Suprapubic skin (tissue), 4 donors: ENCODE measurements at regions not wholly inside any gene's neighbourhood (a gene's known extent, or its start where the extent isn't known, plus 50 kb on each side); places are given as distances from the start of the nearest gene placed in this dataset.

Source experiments
- DNase-seq, 2 donors: peaks; one replicate each; pipeline ENCODE4 v3.0.0-alpha.2; 2019; ENCODE audit warnings: low spot score in 2 of 2
- H3K27ac ChIP-seq: fragments of 200-600 bp; sonication (generic); one replicate; pipeline ENCODE4 v1.5.1; 2019
- H3K27me3 ChIP-seq: fragments of 200-600 bp; sonication (generic); one replicate; pipeline ENCODE4 v1.5.1; 2019
- H3K36me3 ChIP-seq: fragments of 200-600 bp; sonication (generic); one replicate; pipeline ENCODE4 v1.5.1; 2019
- H3K4me1 ChIP-seq: fragments of 200-600 bp; sonication (generic); one replicate; pipeline ENCODE4 v1.5.1; 2019
- H3K4me3 ChIP-seq: fragments of 200-600 bp; sonication (generic); one replicate; pipeline ENCODE4 v1.5.1; 2019; ENCODE audit warnings: mild to moderate bottlenecking
- H3K9me3 ChIP-seq: fragments of 200-600 bp; sonication (generic); one replicate; pipeline ENCODE4 v1.5.1; 2019
- CTCF ChIP-seq, 2 donors: fragments of 200-600 bp in 1 of 2; fragments of 450-650 bp in 1 of 2; sonication (generic) in 1 of 2; IDR thresholded peaks; one replicate each; pipeline ENCODE4 v1.5.1; 2016 to 2019; ENCODE audit warnings: antibody characterized with exemption in 2 of 2, mild to moderate bottlenecking in 1 of 2, moderate library complexity in 1 of 2
- EP300 ChIP-seq: sonication (generic); formaldehyde crosslinking; IDR thresholded peaks from one replicate; pipeline ENCODE4 v1.6.1; 2017; ENCODE audit warnings: antibody characterized with exemption
- POLR2A ChIP-seq, 2 donors: fragments of 450-650 bp; IDR thresholded peaks; one replicate each; pipeline ENCODE4 v1.6.1; 2017; ENCODE audit warnings: antibody characterized with exemption in 2 of 2, mild to moderate bottlenecking in 2 of 2, moderate library complexity in 2 of 2
- POLR2AphosphoS5 ChIP-seq, 3 donors: sonication (generic); formaldehyde crosslinking; IDR thresholded peaks; one replicate each; pipeline ENCODE4 v1.6.1; 2017; ENCODE audit warnings: antibody characterized with exemption in 3 of 3
- WGBS: methylation state at CpG from one replicate; pipeline ENCODE4 v1.1.5; 2018; 5-methylcytosine and 5-hydroxymethylcytosine counted together

- no peak for DNase-seq
- Histone ChIP-seq H3K4me1 (no peaks in the 10 kb centered on the region), H3K27ac (no peak overlapping the region), H3K27me3 (peaks cover 2% of the 10 kb centered on the region), H3K4me3 (no peak overlapping the region), H3K9me3 (no peaks in the 10 kb centered on the region), H3K36me3 (no peaks in the 10 kb centered on the region)
- TF ChIP-seq CTCF (IDR thresholded peaks at IDR 0.05) (no peak), POLR2AphosphoS5 (IDR thresholded peaks at IDR 0.05) (no peak), EP300 (no peak), POLR2A (IDR thresholded peaks at IDR 0.05) (no peak)
- WGBS, result 60% methylated on average over 3 of the region's 3 CpGs
Measured at GRCh38 chr22:47841156-47841555, 1078.7 kb downstream of the TBC1D22A start.

GRCh38 chr22:47839595-47840227, 1077.3 kb downstream of the TBC1D22A start:
- no peaks in the 10 kb centered on the region for H3K4me1 ChIP-seq
- no peaks in the 10 kb centered on the region for H3K9me3 ChIP-seq
- no peak overlapping the region for H3K27ac ChIP-seq
- H3K4me3 ChIP-seq, result no peak overlapping the region
- 77% methylated on average over 13 of the region's 13 CpGs for WGBS
- TF ChIP-seq POLR2AphosphoS5 (IDR thresholded peaks at IDR 0.05) (no peak), CTCF (IDR thresholded peaks at IDR 0.05) (no peak), POLR2A (IDR thresholded peaks at IDR 0.05) (no peak), EP300 (no peak)
- H3K27me3 ChIP-seq, result no peaks in the 10 kb centered on the region
- no peaks in the 10 kb centered on the region for H3K36me3 ChIP-seq
- DNase-seq, result no peak

- TF ChIP-seq CTCF (IDR thresholded peaks at IDR 0.05) (no peak), EP300 (no peak), POLR2A (IDR thresholded peaks at IDR 0.05) (no peak), POLR2AphosphoS5 (IDR thresholded peaks at IDR 0.05) (no peak)
- Histone ChIP-seq H3K27me3 (no peaks in the 10 kb centered on the region), H3K9me3 (no peaks in the 10 kb centered on the region), H3K36me3 (no peaks in the 10 kb centered on the region), H3K4me3 (no peak overlapping the region), H3K27ac (no peak overlapping the region), H3K4me1 (no peaks in the 10 kb centered on the region)
- 79% methylated on average over 3 of the region's 3 CpGs for WGBS
- DNase-seq, result no peak
Measured at GRCh38 chr22:47837703-47838102, 1075.3 kb downstream of the TBC1D22A start.

- Histone ChIP-seq H3K36me3 (no peaks in the 10 kb centered on the region), H3K27me3 (no peaks in the 10 kb centered on the region), H3K4me1 (no peaks in the 10 kb centered on the region), H3K27ac (no peak overlapping the region), H3K4me3 (no peak overlapping the region), H3K9me3 (no peaks in the 10 kb centered on the region)
- WGBS, result 73% methylated on average over 2 of the region's 2 CpGs
- TF ChIP-seq POLR2AphosphoS5 (IDR thresholded peaks at IDR 0.05) (no peak), CTCF (IDR thresholded peaks at IDR 0.05) (no peak), POLR2A (IDR thresholded peaks at IDR 0.05) (no peak), EP300 (no peak)
- no peak for DNase-seq
Measured at GRCh38 chr22:47836957-47837356, 1074.5 kb downstream of the TBC1D22A start.

- Histone ChIP-seq H3K4me1 (no peaks in the 10 kb centered on the region), H3K27me3 (no peaks in the 10 kb centered on the region), H3K9me3 (no peaks in the 10 kb centered on the region), H3K36me3 (no peaks in the 10 kb centered on the region), H3K4me3 (no peak overlapping the region), H3K27ac (no peak overlapping the region)
- no peak for DNase-seq
- TF ChIP-seq EP300, result no peak
- no peak for TF ChIP-seq CTCF (IDR thresholded peaks at IDR 0.05)
- TF ChIP-seq POLR2A (IDR thresholded peaks at IDR 0.05), result no peak
- TF ChIP-seq POLR2AphosphoS5 (IDR thresholded peaks at IDR 0.05), result no peak
- 44% methylated on average over 7 of the region's 7 CpGs for WGBS
Measured at GRCh38 chr22:47835726-47836125, 1073.3 kb downstream of the TBC1D22A start.
